ENCODE measurements at regions not wholly inside any gene's neighbourhood (a gene's known extent, or its start where the extent isn't known, plus 50 kb on each side); places are given as distances from the start of the nearest gene placed in this dataset.

DNA sequence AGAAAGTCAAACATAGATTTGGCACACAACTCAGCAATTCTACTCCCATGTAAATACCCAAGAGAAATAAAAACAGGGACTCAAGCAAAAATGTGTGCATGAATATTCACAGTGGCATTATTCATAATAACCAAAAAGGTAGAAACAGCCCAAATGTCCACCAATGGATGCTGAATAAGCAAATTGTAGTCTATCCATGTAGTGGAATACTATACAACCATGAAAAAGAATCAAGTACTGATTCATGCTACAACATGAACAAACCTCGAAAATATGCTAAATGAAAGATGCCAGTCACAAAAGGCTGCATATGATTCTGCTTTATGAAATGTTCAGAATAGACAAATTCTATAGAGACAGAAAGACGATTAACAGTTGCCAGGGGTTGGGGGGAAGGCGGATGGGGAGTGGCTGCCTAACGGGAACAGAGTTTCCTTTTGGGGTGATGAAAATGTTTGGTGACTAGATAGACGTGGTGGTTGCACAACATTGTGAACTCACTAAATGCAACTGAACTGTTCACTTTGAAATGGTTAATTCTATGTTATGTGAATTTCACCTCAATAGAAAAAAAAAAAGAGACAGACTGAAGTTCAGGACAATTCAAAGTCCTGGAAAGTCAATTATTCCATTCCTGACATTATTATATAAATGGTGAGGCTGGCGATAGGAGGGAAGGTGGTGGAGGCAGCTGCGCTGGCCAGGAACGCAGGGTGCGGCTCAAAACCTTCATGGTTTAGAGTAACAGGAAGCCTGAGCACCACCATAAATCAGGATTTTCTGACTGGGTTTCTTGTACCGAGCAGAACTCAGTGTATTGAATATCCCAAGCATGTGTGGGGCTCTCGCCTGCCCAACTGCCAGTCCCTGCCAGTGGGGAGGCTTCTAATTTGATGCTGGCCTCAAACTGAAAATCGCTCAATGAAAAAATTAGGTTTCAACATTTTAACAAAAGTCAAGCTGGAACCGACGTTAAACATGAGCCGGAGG is 300.9 kb downstream of the C16orf95 start:
- Histone ChIP-seq H3K4me1 (ENCODE audit: insufficient read depth) (no peaks in the 10 kb centered on the region), H3K4me3 (no peak overlapping the region), H3K36me3 (replicated peaks; ENCODE audit: insufficient read depth, low read depth) (no peaks in the 10 kb centered on the region), H2AFZ (no peak overlapping the region), H3K9me2 (replicated peaks; ENCODE audit: insufficient read depth) (no peaks in the 10 kb centered on the region), H4K20me1 (ENCODE audit: insufficient read depth, poor library complexity, severe bottlenecking) (no peaks in the 10 kb centered on the region), H3K9me3 (ENCODE audit: low read depth) (no peaks in the 10 kb centered on the region), H3K79me2 (no peaks in the 10 kb centered on the region), H3K4me2 (no peak overlapping the region), H3K27me3 (no peaks in the 10 kb centered on the region), H3K27ac (no peak overlapping the region)
- TF ChIP-seq EZH2phosphoT487 (IDR thresholded peaks at IDR 0.05; ENCODE audit: low read depth, severe bottlenecking, unreplicated experiment) (no peak), EZH2 (IDR thresholded peaks at IDR 0.05; ENCODE audit: borderline replicate concordance) (no peak), CTCF (IDR thresholded peaks at IDR 0.05; ENCODE audit: poor library complexity) (no peak)
- WGBS (ENCODE audit: low lambda C conversion rate, missing lambda C conversion rate) = 86% methylated on average over 15 of the region's 15 CpGs
- DNase-seq (ENCODE audit: low spot score) = no peak

DNA sequence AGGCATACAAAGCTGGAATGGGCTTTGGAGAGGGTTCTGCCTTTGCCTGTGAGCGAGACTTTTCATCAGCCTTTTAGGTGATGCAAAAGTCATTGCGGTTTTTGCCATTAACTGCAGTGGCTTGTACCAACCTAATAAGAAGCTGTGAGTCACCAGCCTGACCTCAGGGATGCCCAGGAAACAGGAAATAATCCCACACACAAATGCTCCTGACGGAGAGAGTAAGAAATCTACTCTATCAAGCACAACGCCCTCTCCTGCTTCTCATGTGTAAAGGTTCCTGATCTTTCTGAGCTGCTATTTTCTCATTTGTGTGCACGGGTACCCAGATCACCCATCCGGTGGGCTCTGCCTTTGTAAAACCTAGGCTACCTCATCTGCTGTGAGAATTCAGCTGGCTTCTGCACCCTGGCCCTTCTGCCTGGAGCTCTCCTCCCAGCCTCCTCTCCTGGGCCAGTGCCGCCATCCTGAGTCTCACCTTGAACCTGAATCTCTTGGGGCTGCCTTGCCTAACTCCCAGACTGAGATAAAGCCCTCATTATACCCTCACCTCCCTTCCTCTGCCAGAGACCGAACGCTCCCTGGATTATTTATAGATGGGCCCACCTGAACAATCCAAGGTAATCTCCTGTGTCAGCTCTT is 299.7 kb downstream of the C16orf95 start:
- H3K4me2 ChIP-seq = no peak overlapping the region
- peak; percentile 24 for TF ChIP-seq CTCF (IDR thresholded peaks at IDR 0.05; ENCODE audit: poor library complexity)
- TF ChIP-seq EZH2 (IDR thresholded peaks at IDR 0.05; ENCODE audit: borderline replicate concordance) = no peak
- no peak for TF ChIP-seq EZH2phosphoT487 (IDR thresholded peaks at IDR 0.05; ENCODE audit: low read depth, severe bottlenecking, unreplicated experiment)

DNA sequence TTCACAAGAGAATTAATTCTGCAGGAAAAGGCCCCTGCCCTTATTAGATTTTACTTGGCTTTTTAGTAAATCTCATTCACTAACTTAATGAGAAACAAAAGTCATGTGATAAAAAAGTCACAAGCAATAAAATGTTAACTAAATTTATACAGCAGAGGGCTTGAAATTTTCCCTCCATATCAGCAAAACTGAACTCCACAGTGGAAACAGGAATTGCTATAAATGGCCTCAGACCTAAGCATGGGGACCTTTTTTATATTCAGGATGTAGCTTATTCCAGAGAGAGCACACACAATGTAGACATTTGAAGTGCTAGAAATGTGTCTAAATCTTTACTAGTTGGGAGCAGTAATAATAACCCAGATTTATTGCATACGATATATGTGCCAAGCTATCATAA is 291.5 kb downstream of the C16orf95 start:
- H3K27me3 ChIP-seq = peaks cover 7% of the 10 kb centered on the region
- no peak for DNase-seq (ENCODE audit: low spot score)
- 93% methylated on average over 1 of the region's 1 CpG for WGBS (ENCODE audit: low lambda C conversion rate, missing lambda C conversion rate)
- H3K4me1 ChIP-seq (ENCODE audit: insufficient read depth) = no peaks in the 10 kb centered on the region
- H3K79me2 ChIP-seq = no peaks in the 10 kb centered on the region
- H3K27ac ChIP-seq = no peak overlapping the region
- no peak overlapping the region for H3K4me3 ChIP-seq
- H3K9me2 ChIP-seq (replicated peaks; ENCODE audit: insufficient read depth) = no peaks in the 10 kb centered on the region
- TF ChIP-seq CTCF (IDR thresholded peaks at IDR 0.05; ENCODE audit: poor library complexity) (no peak), EZH2 (IDR thresholded peaks at IDR 0.05; ENCODE audit: borderline replicate concordance) (no peak), EZH2phosphoT487 (IDR thresholded peaks at IDR 0.05; ENCODE audit: low read depth, severe bottlenecking, unreplicated experiment) (no peak)
- H3K36me3 ChIP-seq (replicated peaks; ENCODE audit: insufficient read depth, low read depth) = no peaks in the 10 kb centered on the region
- H4K20me1 ChIP-seq (ENCODE audit: insufficient read depth, poor library complexity, severe bottlenecking) = no peaks in the 10 kb centered on the region
- H3K9me3 ChIP-seq (ENCODE audit: low read depth) = no peaks in the 10 kb centered on the region
- no peak overlapping the region for H2AFZ ChIP-seq
- no peak overlapping the region for H3K4me2 ChIP-seq

More for the DNA sequence above, 299.7 kb downstream of the C16orf95 start:
- 69% methylated on average over 9 of the region's 9 CpGs for WGBS (ENCODE audit: low lambda C conversion rate, missing lambda C conversion rate)
- H3K9me3 ChIP-seq (ENCODE audit: low read depth) = no peaks in the 10 kb centered on the region
- H3K4me3 ChIP-seq = no peak overlapping the region
- H4K20me1 ChIP-seq (ENCODE audit: insufficient read depth, poor library complexity, severe bottlenecking) = no peaks in the 10 kb centered on the region
- no peaks in the 10 kb centered on the region for H3K27me3 ChIP-seq
- no peaks in the 10 kb centered on the region for H3K4me1 ChIP-seq (ENCODE audit: insufficient read depth)
- H3K27ac ChIP-seq = no peak overlapping the region
- no peak overlapping the region for H2AFZ ChIP-seq
- DNase-seq (ENCODE audit: low spot score) = peak; percentile 32
- H3K36me3 ChIP-seq (replicated peaks; ENCODE audit: insufficient read depth, low read depth) = no peaks in the 10 kb centered on the region
- no peaks in the 10 kb centered on the region for H3K79me2 ChIP-seq
- H3K9me2 ChIP-seq (replicated peaks; ENCODE audit: insufficient read depth) = no peaks in the 10 kb centered on the region

Measured in hepatocyte (in vitro differentiated cells).